Dermis microvascular lymphatic vessel endothelial cell (primary cell): ENCODE measurements at regions not wholly inside any gene's neighbourhood (a gene's known extent, or its start where the extent isn't known, plus 50 kb on each side); places are given as distances from the start of the nearest gene placed in this dataset.

Experiments used
- DNase-seq, 2 donors: peaks; one replicate each; pipeline versions ENCODE4 v3.0.0 to v3.0.0-alpha.2; 2010; ENCODE audit warnings: low read depth in 2 of 2

GRCh38 chr1:222370081-222370912 is 177.6 kb downstream of the HHIPL2 start:
- no peak for DNase-seq

GRCh38 chr1:222369148-222369547 is 178.8 kb downstream of the HHIPL2 start:
- DNase-seq = no peak

GRCh38 chr1:222358100-222358499 is 189.8 kb downstream of the HHIPL2 start:
- no peak for DNase-seq

- no peak for DNase-seq
Observed at GRCh38 chr1:222357252-222357651, 190.7 kb downstream of the HHIPL2 start.

- no peak for DNase-seq
Observed at GRCh38 chr1:222347627-222348026, 200.3 kb downstream of the HHIPL2 start.

GRCh38 chr1:222346955-222347354 is 200.9 kb downstream of the HHIPL2 start:
- DNase-seq = no peak

- DNase-seq = no peak
Observed at GRCh38 chr1:222339376-222339947, 208.4 kb downstream of the HHIPL2 start.

GRCh38 chr1:222335586-222335985 is 212.3 kb downstream of the HHIPL2 start:
- no peak for DNase-seq

- no peak for DNase-seq
Observed at GRCh38 chr1:222334026-222334680, 213.8 kb downstream of the HHIPL2 start.

GRCh38 chr1:222331765-222332164 is 216.1 kb downstream of the HHIPL2 start:
- no peak for DNase-seq

GRCh38 chr1:222331340-222331739 is 216.6 kb downstream of the HHIPL2 start:
- no peak for DNase-seq

GRCh38 chr1:222329493-222330045 is 218.3 kb downstream of the HHIPL2 start:
- DNase-seq = no peak

GRCh38 chr1:222326710-222327036 is 221.2 kb downstream of the HHIPL2 start:
- no peak for DNase-seq

GRCh38 chr1:222326006-222326709 is 221.7 kb downstream of the HHIPL2 start:
- no peak for DNase-seq

- DNase-seq = no peak
Observed at GRCh38 chr1:222325506-222325905, 222.4 kb downstream of the HHIPL2 start.

- DNase-seq = no peak
Observed at GRCh38 chr1:222314839-222315238, 233.1 kb downstream of the HHIPL2 start.

- peak in 1 of 2 donors; percentile 21 for DNase-seq
Observed at GRCh38 chr1:222310836-222311235, 237.1 kb downstream of the HHIPL2 start.

- DNase-seq = no peak
Observed at GRCh38 chr1:222307621-222308020, 240.3 kb downstream of the HHIPL2 start.

GRCh38 chr1:222306512-222306911 is 241.4 kb downstream of the HHIPL2 start:
- DNase-seq = no peak

- no peak for DNase-seq
Observed at GRCh38 chr1:222306011-222306410, 241.9 kb downstream of the HHIPL2 start.

- DNase-seq = no peak
Observed at GRCh38 chr1:222301652-222302051, 246.3 kb downstream of the HHIPL2 start.

GRCh38 chr1:222299524-222299923 is 248.4 kb downstream of the HHIPL2 start:
- DNase-seq = no peak
